ENCODE measurements at regions not wholly inside any gene's neighbourhood (a gene's known extent, or its start where the extent isn't known, plus 50 kb on each side); places are given as distances from the start of the nearest gene placed in this dataset.
"Not testable (repeated sequence)": the region's sequence is repeated elsewhere in the genome, so short reads cannot be mapped to it uniquely, and the experiment has no call there.

- DNase-seq = no peak
Measured at GRCh38 chr5:135110785-135111596, 77.0 kb upstream of the PITX1 start.

- no peak for DNase-seq
Measured at GRCh38 chr5:135108992-135109391, 75.0 kb upstream of the PITX1 start.

GRCh38 chr5:135108569-135108968 is 74.5 kb upstream of the PITX1 start:
- no peak for DNase-seq

GRCh38 chr5:135107986-135108385 is 74.0 kb upstream of the PITX1 start:
- DNase-seq = no peak

- no peak for DNase-seq
Measured at GRCh38 chr5:135106610-135107471, 72.8 kb upstream of the PITX1 start.

- no peak for DNase-seq
Measured at GRCh38 chr5:135106136-135106535, 72.1 kb upstream of the PITX1 start.

- DNase-seq = no peak
Measured at GRCh38 chr5:135105105-135105484, 71.1 kb upstream of the PITX1 start.

GRCh38 chr5:135103575-135103853 is 69.5 kb upstream of the PITX1 start:
- DNase-seq = no peak

- no peak for DNase-seq
Measured at GRCh38 chr5:135102716-135103574, 68.9 kb upstream of the PITX1 start.

- no peak for DNase-seq
Measured at GRCh38 chr5:135100431-135100830, 66.4 kb upstream of the PITX1 start.

GRCh38 chr5:135100011-135100410 is 66.0 kb upstream of the PITX1 start:
- no peak for DNase-seq

GRCh38 chr5:135097390-135097789 is 63.4 kb upstream of the PITX1 start:
- DNase-seq = no peak

- DNase-seq = no peak
Measured at GRCh38 chr5:135095871-135096270, 61.8 kb upstream of the PITX1 start.

- no peak for DNase-seq
Measured at GRCh38 chr5:135095052-135095715, 61.2 kb upstream of the PITX1 start.

GRCh38 chr5:135094339-135095051 is 60.5 kb upstream of the PITX1 start:
- DNase-seq = no peak

GRCh38 chr5:135093483-135093882 is 59.5 kb upstream of the PITX1 start:
- not testable (repeated sequence) for DNase-seq

- no peak for DNase-seq
Measured at GRCh38 chr5:135092476-135092875, 58.4 kb upstream of the PITX1 start.

GRCh38 chr5:135091286-135091685 is 57.3 kb upstream of the PITX1 start:
- no peak for DNase-seq

GRCh38 chr5:135089912-135090311 is 55.9 kb upstream of the PITX1 start:
- no peak for DNase-seq

- DNase-seq = no peak
Measured at GRCh38 chr5:135088911-135089310, 54.9 kb upstream of the PITX1 start.

GRCh38 chr5:135087950-135088349 is 53.9 kb upstream of the PITX1 start:
- DNase-seq = no peak
